HEK293T (cell line): ENCODE measurements at regions not wholly inside any gene's neighbourhood (a gene's known extent, or its start where the extent isn't known, plus 50 kb on each side); places are given as distances from the start of the nearest gene placed in this dataset.

Source experiments
- CTCF ChIA-PET: fragments of 350-600 bp; formaldehyde crosslinking; extraction: SDS; loops from one replicate; lab custom pipeline; 2021; ENCODE audit warnings: antibody characterized with exemption, inconsistent platforms; lab: Yijun Ruan, JAX
- POLR2A ChIA-PET: fragments of 350-600 bp; formaldehyde crosslinking; extraction: SDS; loops from one replicate; lab custom pipeline; 2020; ENCODE audit warnings: antibody characterized with exemption, inconsistent platforms; lab: Yijun Ruan, JAX
- DNase-seq: peaks from one replicate; pipeline ENCODE4 v3.0.0; 2012; ENCODE audit warnings: mixed read lengths; ENCODE audit errors: extremely low spot score
- ARNT ChIP-seq: fragments of 450-650 bp; IDR thresholded peaks from 2 replicates; pipeline ENCODE4 v1.6.1; 2017; ENCODE audit warnings: mild to moderate bottlenecking
- BHLHE40 ChIP-seq: fragments of 450-650 bp; IDR thresholded peaks from 2 replicates; pipeline ENCODE4 v1.6.1; 2016; ENCODE audit warnings: mild to moderate bottlenecking, moderate library complexity, borderline replicate concordance
- CTBP1 ChIP-seq: fragments of 450-650 bp; IDR thresholded peaks from 2 replicates; pipeline ENCODE4 v1.6.1; 2016; ENCODE audit warnings: borderline replicate concordance
- ELF4 ChIP-seq: fragments of 450-650 bp; IDR thresholded peaks from 2 replicates; pipeline ENCODE4 v1.6.1; 2017; ENCODE audit warnings: antibody characterized with exemption
- FOXA1 ChIP-seq: fragments of 450-650 bp; IDR thresholded peaks from 2 replicates; pipeline ENCODE4 v1.6.1; 2016; ENCODE audit warnings: mild to moderate bottlenecking
- FOXK2 ChIP-seq: fragments of 450-650 bp; IDR thresholded peaks from 2 replicates; pipeline ENCODE4 v1.6.1; 2016; ENCODE audit warnings: mild to moderate bottlenecking
- FOXM1 ChIP-seq: fragments of 450-650 bp; IDR thresholded peaks from 2 replicates; pipeline ENCODE4 v1.6.1; 2017; ENCODE audit warnings: mild to moderate bottlenecking, borderline replicate concordance
- HDGF ChIP-seq: fragments of 450-650 bp; IDR thresholded peaks from 2 replicates; pipeline ENCODE4 v1.6.1; 2017; ENCODE audit warnings: antibody characterized with exemption, borderline replicate concordance
- L3MBTL2 ChIP-seq: fragments of 450-650 bp; conservative IDR thresholded peaks from 2 replicates; pipeline ENCODE4 v1.6.1; 2016; ENCODE audit warnings: mild to moderate bottlenecking
- LEF1 ChIP-seq: fragments of 450-650 bp; IDR thresholded peaks from 2 replicates; pipeline ENCODE4 v1.6.1; 2017; ENCODE audit warnings: mild to moderate bottlenecking, borderline replicate concordance
- NFRKB ChIP-seq: fragments of 450-650 bp; IDR thresholded peaks from 2 replicates; pipeline ENCODE4 v1.6.1; 2016; ENCODE audit warnings: mild to moderate bottlenecking, moderate library complexity
- PKNOX1 ChIP-seq: fragments of 450-650 bp; IDR thresholded peaks from 2 replicates; pipeline ENCODE4 v1.6.1; 2016
- SP1 ChIP-seq: fragments of 450-650 bp; IDR thresholded peaks from 2 replicates; pipeline ENCODE4 v1.6.1; 2017
- SUZ12 ChIP-seq: fragments of 450-650 bp; IDR thresholded peaks from 2 replicates; pipeline ENCODE4 v1.6.1; 2016; ENCODE audit warnings: mild to moderate bottlenecking
- TARDBP ChIP-seq: fragments of 450-650 bp; IDR thresholded peaks from 2 replicates; pipeline ENCODE4 v1.6.1; 2016
- ZNF384 ChIP-seq: fragments of 450-650 bp; IDR thresholded peaks from 2 replicates; pipeline ENCODE4 v1.6.1; 2016

GRCh38 chr13:104983601-104984000 is 1551.9 kb downstream of the EFNB2 start:
- TF ChIP-seq FOXM1 (no peak), ELF4 (no peak), CTBP1 (no peak), NFRKB (no peak), ARNT (no peak), PKNOX1 (no peak)
- CTCF ChIA-PET = no interaction called here
- POLR2A ChIA-PET = no interaction called here

DNA sequence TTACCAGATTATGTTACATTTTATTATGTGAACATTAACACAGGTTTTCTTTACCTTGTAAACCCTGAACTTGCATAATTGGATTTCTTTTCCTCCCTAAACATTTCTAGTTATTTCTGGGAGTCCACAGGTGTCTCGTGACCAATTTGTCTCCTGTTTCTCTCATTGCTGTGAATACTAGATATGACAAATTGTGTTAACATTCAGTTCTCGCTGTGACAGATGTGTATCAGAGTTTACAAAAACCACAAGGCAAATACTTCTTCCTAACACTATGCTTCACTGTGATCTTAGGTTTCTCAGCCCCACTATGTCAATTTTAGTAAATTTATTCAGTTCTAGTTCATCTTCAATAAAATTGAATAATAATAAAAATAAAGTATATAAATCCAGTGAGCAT is 1554.9 kb downstream of the EFNB2 start:
- TF ChIP-seq TARDBP = no peak
- no peak for TF ChIP-seq ZNF384
- no peak for TF ChIP-seq PKNOX1
- TF ChIP-seq CTBP1 = no peak
- no peak for TF ChIP-seq ELF4
- no peak for TF ChIP-seq HDGF
- TF ChIP-seq LEF1 = no peak
- TF ChIP-seq FOXM1 = no peak
- no peak for TF ChIP-seq BHLHE40
- no peak for TF ChIP-seq FOXA1
- TF ChIP-seq ARNT = no peak
- no peak for TF ChIP-seq SP1
- no peak for TF ChIP-seq FOXK2
- no peak for TF ChIP-seq NFRKB
- TF ChIP-seq SUZ12 = no peak
- TF ChIP-seq L3MBTL2 = no peak
- POLR2A ChIA-PET = no interaction called here
- no peak for DNase-seq

More at GRCh38 chr13:104983601-104984000, 1551.9 kb downstream of the EFNB2 start:
- DNase-seq = no peak

DNA sequence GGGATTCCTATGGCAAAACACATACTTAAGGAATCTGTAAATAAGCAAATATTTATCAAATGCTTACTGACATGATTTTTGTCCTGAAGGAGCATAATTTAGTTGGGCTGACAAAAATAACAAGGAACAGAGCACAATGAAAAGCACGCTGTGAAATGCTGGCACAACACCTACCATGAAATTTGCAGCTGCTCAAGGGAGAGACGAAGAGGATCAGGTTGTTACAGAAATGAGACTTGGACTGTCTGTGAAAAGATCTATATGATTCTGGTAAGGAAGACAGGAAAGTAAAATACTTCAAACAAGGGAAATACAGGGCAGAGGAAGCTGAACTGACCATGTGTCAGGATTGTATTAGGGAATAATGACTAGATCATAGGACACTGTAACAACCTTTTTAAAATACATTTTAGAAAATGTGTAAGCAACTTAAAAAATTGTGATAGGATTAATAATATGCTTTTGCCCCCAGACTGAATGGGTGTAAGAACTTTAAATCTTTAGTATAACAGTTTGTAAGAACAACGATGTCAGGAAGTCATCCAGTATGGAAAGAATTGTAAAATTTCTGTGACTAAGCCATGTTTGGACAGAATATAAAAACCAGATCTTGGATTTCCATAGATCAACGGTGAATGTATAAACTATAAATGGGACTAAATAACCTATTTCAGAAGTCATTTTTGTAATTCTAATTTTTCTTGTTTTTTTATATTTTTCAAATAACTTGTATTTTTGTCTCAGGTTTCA is 1556.0 kb downstream of the EFNB2 start:
- DNase-seq = no peak
- TF ChIP-seq ARNT = no peak
- no peak for TF ChIP-seq NFRKB
- TF ChIP-seq FOXK2 = no peak
- no peak for TF ChIP-seq PKNOX1
- no peak for TF ChIP-seq TARDBP
- TF ChIP-seq L3MBTL2 = no peak
- TF ChIP-seq BHLHE40 = no peak
- no peak for TF ChIP-seq FOXM1
- no peak for TF ChIP-seq ELF4
- POLR2A ChIA-PET = no interaction called here
- CTCF ChIA-PET = no interaction called here

More for the DNA sequence above, 1554.9 kb downstream of the EFNB2 start:
- CTCF ChIA-PET = no interaction called here

- ChIA-PET POLR2A (no interaction called here), CTCF (interaction anchor here (0.7 kb wide), 1 partner anchor 1600 kb away, joined by 3 read pairs; no protein-coding TSS in a partner anchor)
- no peak for DNase-seq
- TF ChIP-seq FOXA1 (no peak), SP1 (no peak), LEF1 (no peak), CTBP1 (no peak), SUZ12 (no peak)
Measured at GRCh38 chr13:104976986-104977385, 1558.5 kb downstream of the EFNB2 start.

DNA sequence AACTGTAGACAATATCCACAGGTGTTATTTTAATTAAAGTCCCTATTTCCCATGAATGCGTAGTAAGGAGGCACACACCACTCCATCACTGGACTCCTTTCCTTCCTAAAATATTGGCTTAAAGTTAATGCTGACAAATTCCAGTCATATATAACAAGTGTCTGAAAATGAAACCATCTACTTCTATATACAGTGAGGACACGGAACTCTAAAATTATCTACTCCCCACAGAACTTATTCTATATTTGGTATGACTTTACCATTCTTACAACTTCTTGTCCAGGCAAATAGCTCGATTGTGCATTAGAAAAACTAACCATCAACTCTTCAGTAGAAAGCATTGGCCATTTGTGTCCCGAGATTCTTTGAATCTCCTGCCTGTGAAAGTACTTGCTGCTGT is 1560.2 kb downstream of the EFNB2 start:
- POLR2A ChIA-PET = no interaction called here
- TF ChIP-seq NFRKB (no peak), L3MBTL2 (no peak), ZNF384 (no peak), SP1 (no peak), ELF4 (no peak), FOXM1 (no peak), HDGF (no peak), SUZ12 (no peak), ARNT (no peak), FOXK2 (no peak), LEF1 (no peak), TARDBP (no peak), BHLHE40 (no peak), CTBP1 (no peak), FOXA1 (no peak), PKNOX1 (no peak)
- CTCF ChIA-PET = no interaction called here
- no peak for DNase-seq

GRCh38 chr13:104968876-104969275 is 1566.6 kb downstream of the EFNB2 start:
- ChIA-PET POLR2A (no interaction called here), CTCF (no interaction called here)
- no peak for DNase-seq
- TF ChIP-seq CTBP1 = no peak
- no peak for TF ChIP-seq FOXA1
- no peak for TF ChIP-seq NFRKB
- no peak for TF ChIP-seq FOXK2
- no peak for TF ChIP-seq ZNF384
- no peak for TF ChIP-seq SP1
- TF ChIP-seq HDGF = no peak
- TF ChIP-seq SUZ12 = no peak
- no peak for TF ChIP-seq ARNT
- TF ChIP-seq PKNOX1 = no peak
- TF ChIP-seq TARDBP = no peak
- no peak for TF ChIP-seq L3MBTL2
- TF ChIP-seq BHLHE40 = no peak
- TF ChIP-seq ELF4 = no peak
- no peak for TF ChIP-seq FOXM1
